Kidney epithelial cell (primary cell): ENCODE measurements at regions not wholly inside any gene's neighbourhood (a gene's known extent, or its start where the extent isn't known, plus 50 kb on each side); places are given as distances from the start of the nearest gene placed in this dataset.

Experiments used
- DNase-seq: peaks from one replicate; pipeline ENCODE4 v3.0.0-alpha.2; 2010; ENCODE audit warnings: low read depth
- H3K27me3 ChIP-seq: 2 replicates; pipeline ENCODE4 v1.6.0; 2011; ENCODE audit warnings: low read length; ENCODE audit not compliant: control insufficient read depth, insufficient read depth
- H3K36me3 ChIP-seq: 2 replicates; pipeline ENCODE4 v1.5.1; 2011; ENCODE audit warnings: low read length; ENCODE audit not compliant: control insufficient read depth, insufficient read depth
- H3K4me3 ChIP-seq: 2 replicates; pipeline ENCODE4 v1.5.1; 2011; ENCODE audit warnings: low read depth, mild to moderate bottlenecking, control low read depth, low read length
- CTCF ChIP-seq: IDR thresholded peaks from 2 replicates; pipeline ENCODE4 v1.5.1; 2011; ENCODE audit warnings: mild to moderate bottlenecking, moderate library complexity, low read length, control low read depth, inconsistent platforms; ENCODE audit not compliant: insufficient read depth, poor library complexity, severe bottlenecking

- H3K4me3 ChIP-seq: no peak overlapping the region
- DNase-seq: no peak
- no peaks in the 10 kb centered on the region for H3K27me3 ChIP-seq
- no peaks in the 10 kb centered on the region for H3K36me3 ChIP-seq
- no peak for TF ChIP-seq CTCF
Observed at GRCh38 chr2:35293261-35293660, 1062.3 kb upstream of the CRIM1 start.

GRCh38 chr2:35292199-35292598, 1063.4 kb upstream of the CRIM1 start:
- Histone ChIP-seq H3K36me3 (no peaks in the 10 kb centered on the region), H3K4me3 (no peak overlapping the region), H3K27me3 (no peaks in the 10 kb centered on the region)
- no peak for TF ChIP-seq CTCF
- DNase-seq: no peak

- TF ChIP-seq CTCF: no peak
- Histone ChIP-seq H3K36me3 (no peaks in the 10 kb centered on the region), H3K27me3 (no peaks in the 10 kb centered on the region), H3K4me3 (no peak overlapping the region)
- no peak for DNase-seq
Observed at GRCh38 chr2:35281702-35282101, 1073.9 kb upstream of the CRIM1 start.

- TF ChIP-seq CTCF: no peak
- H3K36me3 ChIP-seq: no peaks in the 10 kb centered on the region
- H3K4me3 ChIP-seq: no peak overlapping the region
- DNase-seq: no peak
- no peaks in the 10 kb centered on the region for H3K27me3 ChIP-seq
Observed at GRCh38 chr2:35255826-35256225, 1099.8 kb upstream of the CRIM1 start.

GRCh38 chr2:35251156-35251555, 1104.4 kb upstream of the CRIM1 start:
- TF ChIP-seq CTCF: no peak

GRCh38 chr2:35246702-35247101, 1108.9 kb upstream of the CRIM1 start:
- DNase-seq: no peak
- TF ChIP-seq CTCF: no peak
- Histone ChIP-seq H3K4me3 (no peak overlapping the region), H3K27me3 (no peaks in the 10 kb centered on the region), H3K36me3 (no peaks in the 10 kb centered on the region)

More at GRCh38 chr2:35251156-35251555, 1104.4 kb upstream of the CRIM1 start:
- Histone ChIP-seq H3K4me3 (no peak overlapping the region), H3K27me3 (no peaks in the 10 kb centered on the region), H3K36me3 (no peaks in the 10 kb centered on the region)
- DNase-seq: no peak
